Suprapubic skin (tissue), 3 donors: ENCODE measurements at regions not wholly inside any gene's neighbourhood (a gene's known extent, or its start where the extent isn't known, plus 50 kb on each side); places are given as distances from the start of the nearest gene placed in this dataset.
"Not testable (repeated sequence)": the region's sequence is repeated elsewhere in the genome, so short reads cannot be mapped to it uniquely, and the experiment has no call there.

Experiments
- EP300 ChIP-seq: sonication (generic); formaldehyde crosslinking; IDR thresholded peaks from one replicate; pipeline ENCODE4 v1.6.1; 2017; ENCODE audit warnings: antibody characterized with exemption
- POLR2A ChIP-seq, 2 donors: fragments of 450-650 bp; IDR thresholded peaks; one replicate each; pipeline ENCODE4 v1.6.1; 2017; ENCODE audit warnings: antibody characterized with exemption in 2 of 2, mild to moderate bottlenecking in 2 of 2, moderate library complexity in 2 of 2
- TF ChIP-seq, protein P1 (sequence below), 2 donors: fragments of 200-600 bp in 1 of 2; fragments of 450-650 bp in 1 of 2; sonication (generic) in 1 of 2; IDR thresholded peaks; one replicate each; pipeline ENCODE4 v1.5.1; 2016 to 2019; ENCODE audit warnings: antibody characterized with exemption in 2 of 2, mild to moderate bottlenecking in 1 of 2, moderate library complexity in 1 of 2

GRCh38 chr7:34448531-34448930 lies 209.5 kb upstream of the NPSR1 start:
- not testable (repeated sequence) for TF ChIP-seq EP300; POLR2A (IDR thresholded peaks at IDR 0.05)
- TF ChIP-seq, protein P1, sequence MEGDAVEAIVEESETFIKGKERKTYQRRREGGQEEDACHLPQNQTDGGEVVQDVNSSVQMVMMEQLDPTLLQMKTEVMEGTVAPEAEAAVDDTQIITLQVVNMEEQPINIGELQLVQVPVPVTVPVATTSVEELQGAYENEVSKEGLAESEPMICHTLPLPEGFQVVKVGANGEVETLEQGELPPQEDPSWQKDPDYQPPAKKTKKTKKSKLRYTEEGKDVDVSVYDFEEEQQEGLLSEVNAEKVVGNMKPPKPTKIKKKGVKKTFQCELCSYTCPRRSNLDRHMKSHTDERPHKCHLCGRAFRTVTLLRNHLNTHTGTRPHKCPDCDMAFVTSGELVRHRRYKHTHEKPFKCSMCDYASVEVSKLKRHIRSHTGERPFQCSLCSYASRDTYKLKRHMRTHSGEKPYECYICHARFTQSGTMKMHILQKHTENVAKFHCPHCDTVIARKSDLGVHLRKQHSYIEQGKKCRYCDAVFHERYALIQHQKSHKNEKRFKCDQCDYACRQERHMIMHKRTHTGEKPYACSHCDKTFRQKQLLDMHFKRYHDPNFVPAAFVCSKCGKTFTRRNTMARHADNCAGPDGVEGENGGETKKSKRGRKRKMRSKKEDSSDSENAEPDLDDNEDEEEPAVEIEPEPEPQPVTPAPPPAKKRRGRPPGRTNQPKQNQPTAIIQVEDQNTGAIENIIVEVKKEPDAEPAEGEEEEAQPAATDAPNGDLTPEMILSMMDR (IDR thresholded peaks at IDR 0.05): not testable (repeated sequence)
